Ishikawa (cell line): ENCODE measurements at regions not wholly inside any gene's neighbourhood (a gene's known extent, or its start where the extent isn't known, plus 50 kb on each side); places are given as distances from the start of the nearest gene placed in this dataset.

ENCODE experiments used
- CEBPB ChIP-seq: IDR thresholded peaks from 2 replicates; pipeline ENCODE4 v1.6.1; 2012
- EP300 ChIP-seq: IDR thresholded peaks from 2 replicates; pipeline ENCODE4 v1.6.1; 2012; ENCODE audit warnings: borderline replicate concordance

DNA sequence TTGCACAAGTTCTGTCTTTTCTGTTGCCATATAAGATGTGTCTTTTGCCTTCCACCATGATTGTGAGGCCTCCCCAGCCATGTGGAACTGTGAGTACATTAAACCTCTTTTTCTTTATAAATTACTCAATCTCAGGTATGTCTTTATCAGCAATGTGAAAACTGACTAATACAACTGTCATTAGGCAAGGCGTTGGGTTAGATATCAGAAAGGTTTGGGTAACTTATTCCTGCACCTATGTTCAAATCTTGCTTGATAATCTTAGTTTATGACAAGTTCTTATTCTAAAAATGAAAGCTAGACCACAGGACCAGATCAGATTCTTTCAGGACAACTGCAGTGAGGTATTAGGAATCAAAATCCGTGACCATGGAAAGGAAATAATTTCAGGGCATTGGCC, 160.6 kb upstream of the BDNF start:
- TF ChIP-seq EP300 (no peak), CEBPB (no peak)
